VCaP (cell line): ENCODE measurements at regions not wholly inside any gene's neighbourhood (a gene's known extent, or its start where the extent isn't known, plus 50 kb on each side); places are given as distances from the start of the nearest gene placed in this dataset.

Source experiments
- H3K27ac ChIP-seq: fragments of 450-650 bp; 2 replicates; pipeline ENCODE4 v1.5.1; 2017
- CTCF ChIP-seq: fragments of 450-650 bp; conservative IDR thresholded peaks from 2 replicates; pipeline ENCODE4 v1.5.1; 2017; ENCODE audit warnings: mild to moderate bottlenecking, moderate library complexity

- peak; percentile 75 for TF ChIP-seq CTCF
- no peak overlapping the region for H3K27ac ChIP-seq
Measured at GRCh38 chr3:25021816-25022215, 406.2 kb upstream of the RARB start.

- TF ChIP-seq CTCF: no peak
- peak overlapping the region; percentile 6; the same call in 1 of the 2 replicates for H3K27ac ChIP-seq
Measured at GRCh38 chr3:25023876-25024275, 404.2 kb upstream of the RARB start.

- no peak overlapping the region for H3K27ac ChIP-seq
- no peak for TF ChIP-seq CTCF
Measured at GRCh38 chr3:25025236-25025635, 402.8 kb upstream of the RARB start.

GRCh38 chr3:25027650-25028049 is 400.4 kb upstream of the RARB start:
- TF ChIP-seq CTCF: no peak
- H3K27ac ChIP-seq: no peak overlapping the region

- no peak for TF ChIP-seq CTCF
- H3K27ac ChIP-seq: no peak overlapping the region
Measured at GRCh38 chr3:25029820-25030219, 398.2 kb upstream of the RARB start.

- no peak for TF ChIP-seq CTCF
- H3K27ac ChIP-seq: no peak overlapping the region
Measured at GRCh38 chr3:25032344-25032743, 395.7 kb upstream of the RARB start.

- peak; percentile 80 for TF ChIP-seq CTCF
- H3K27ac ChIP-seq: no peak overlapping the region
Measured at GRCh38 chr3:25033407-25034029, 394.5 kb upstream of the RARB start.

- TF ChIP-seq CTCF: no peak
- H3K27ac ChIP-seq: no peak overlapping the region
Measured at GRCh38 chr3:25035526-25035925, 392.5 kb upstream of the RARB start.
